Esophagus muscularis mucosa (tissue), 3 donors: ENCODE measurements at regions not wholly inside any gene's neighbourhood (a gene's known extent, or its start where the extent isn't known, plus 50 kb on each side); places are given as distances from the start of the nearest gene placed in this dataset.

Source experiments
- CTCF ChIP-seq, 3 experiments: fragments of 200-600 bp in 2 of 3; fragments of 450-650 bp in 1 of 3; sonication (generic) in 2 of 3; IDR thresholded peaks; one replicate each; pipeline ENCODE4 v1.5.1; 2017 to 2019; ENCODE audit warnings: antibody characterized with exemption in 3 of 3, mild to moderate bottlenecking in 2 of 3, moderate library complexity in 1 of 3
- POLR2A ChIP-seq: fragments of 450-650 bp; IDR thresholded peaks from one replicate; pipeline ENCODE4 v1.6.1; 2017; ENCODE audit warnings: antibody characterized with exemption, moderate library complexity, mild to moderate bottlenecking, low read depth
- POLR2AphosphoS5 ChIP-seq, 2 donors: sonication (generic); formaldehyde crosslinking; IDR thresholded peaks; one replicate each; pipeline ENCODE4 v1.6.1; 2017; ENCODE audit warnings: antibody characterized with exemption in 2 of 2

GRCh38 chr7:50865450-50865849, 82.8 kb upstream of the GRB10 start:
- no peak for TF ChIP-seq POLR2AphosphoS5 (IDR thresholded peaks at IDR 0.05)
- no peak for TF ChIP-seq CTCF (IDR thresholded peaks at IDR 0.05)
- TF ChIP-seq POLR2A = no peak
